Kasumi-1 (cell line): ENCODE measurements at regions not wholly inside any gene's neighbourhood (a gene's known extent, or its start where the extent isn't known, plus 50 kb on each side); places are given as distances from the start of the nearest gene placed in this dataset.
A peak's percentile ranks its signal among the peaks of the same experiment; 100 is the strongest.
"Not testable (repeated sequence)": the region's sequence is repeated elsewhere in the genome, so short reads cannot be mapped to it uniquely, and the experiment has no call there.

Source experiments
- DNase-seq, 2 experiments: peaks; one replicate each; lab custom pipeline; 2025; lab: John Stamatoyannopoulos, UW

DNA sequence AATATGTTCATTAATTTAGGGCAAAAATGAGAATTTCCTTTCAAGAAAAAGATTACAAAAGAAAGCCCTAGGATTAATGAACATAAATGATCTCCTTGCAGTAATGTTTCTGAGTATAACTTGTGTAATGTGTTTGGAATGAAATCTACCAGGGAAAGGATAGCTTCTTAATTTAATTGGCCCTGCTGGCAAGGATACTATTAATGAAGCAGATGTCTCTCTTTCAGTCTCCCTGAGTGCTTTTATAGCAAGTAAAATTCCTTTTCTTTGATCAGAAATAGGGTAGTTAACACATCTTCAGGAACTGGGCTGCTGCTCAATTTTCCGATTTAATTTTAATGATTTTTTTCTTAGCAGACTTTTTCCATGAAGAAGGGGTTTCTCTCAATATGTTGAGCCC, 379.4 kb upstream of the PDE3A start:
- no peak for DNase-seq

- DNase-seq: no peak
These were observed 377.2 kb upstream of the PDE3A start for GRCh38 chr12:19991146-19991545.

- no peak for DNase-seq
These were observed 376.0 kb upstream of the PDE3A start for GRCh38 chr12:19992311-19992710.

DNA sequence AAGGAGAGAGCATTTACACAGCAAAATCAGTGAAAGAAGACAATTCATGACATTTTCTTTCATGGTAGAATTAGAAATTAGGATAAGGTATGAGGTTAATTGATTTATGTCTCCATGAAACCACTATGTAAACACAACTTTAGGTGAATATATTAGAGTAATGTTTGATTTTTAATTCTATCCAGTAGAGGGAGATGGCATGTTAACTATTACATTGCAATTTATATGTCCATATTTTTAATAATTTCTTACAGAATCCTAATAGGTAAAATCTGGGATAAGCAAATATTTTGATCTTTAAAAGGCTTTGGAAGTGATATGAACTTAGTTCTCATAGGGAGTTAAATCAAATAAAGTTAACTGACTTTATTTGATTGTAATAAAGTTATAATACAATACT, 373.4 kb upstream of the PDE3A start:
- no peak for DNase-seq

- no peak for DNase-seq
These were observed 370.5 kb upstream of the PDE3A start for GRCh38 chr12:19997656-19998400.

- DNase-seq: no peak
These were observed 369.9 kb upstream of the PDE3A start for GRCh38 chr12:19998411-19998810.

- DNase-seq: no peak
These were observed 369.2 kb upstream of the PDE3A start for GRCh38 chr12:19998961-19999804.

DNA sequence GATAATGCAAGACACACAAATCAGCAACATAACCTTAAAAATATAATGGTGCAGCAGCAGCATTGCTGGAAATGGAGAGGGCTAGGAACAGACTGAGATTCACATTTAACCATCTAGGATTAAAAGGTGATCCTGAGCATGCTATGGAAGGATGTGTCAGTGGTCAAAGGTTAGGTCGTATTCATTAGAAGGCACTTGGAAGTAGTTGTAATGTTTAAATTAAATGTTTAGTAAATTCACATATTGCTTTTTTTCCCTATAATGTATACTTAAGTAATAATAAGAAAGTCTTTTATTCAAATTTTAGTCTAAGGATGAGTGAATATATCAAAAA, 368.6 kb upstream of the PDE3A start:
- no peak for DNase-seq

- DNase-seq: no peak
These were observed 368.0 kb upstream of the PDE3A start for GRCh38 chr12:20000229-20000849.

DNA sequence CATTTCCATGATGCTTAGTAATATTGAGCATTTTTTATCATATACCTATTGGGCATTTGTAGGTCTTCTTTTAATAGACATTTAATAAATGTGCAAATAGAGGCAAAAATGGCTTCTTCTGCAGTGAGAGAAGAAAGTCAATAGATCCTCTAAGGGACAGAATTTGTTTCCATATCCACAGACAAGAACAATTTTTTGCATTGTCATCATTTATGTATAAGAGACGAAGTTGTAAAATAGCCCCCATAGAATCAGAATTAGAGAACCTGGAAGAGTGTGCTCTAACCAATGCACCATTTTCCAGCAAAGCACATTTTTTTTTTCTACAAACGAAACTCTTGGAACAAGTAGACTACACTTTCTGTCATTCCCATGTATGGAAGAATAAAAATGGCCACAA, 365.1 kb upstream of the PDE3A start:
- no peak for DNase-seq

GRCh38 chr12:20004952-20005351, 363.4 kb upstream of the PDE3A start:
- DNase-seq: peak in 1 of 2 experiments; percentile 17

GRCh38 chr12:20006871-20007730, 361.2 kb upstream of the PDE3A start:
- no peak for DNase-seq

GRCh38 chr12:20009965-20010364, 358.4 kb upstream of the PDE3A start:
- not testable (repeated sequence) for DNase-seq

DNA sequence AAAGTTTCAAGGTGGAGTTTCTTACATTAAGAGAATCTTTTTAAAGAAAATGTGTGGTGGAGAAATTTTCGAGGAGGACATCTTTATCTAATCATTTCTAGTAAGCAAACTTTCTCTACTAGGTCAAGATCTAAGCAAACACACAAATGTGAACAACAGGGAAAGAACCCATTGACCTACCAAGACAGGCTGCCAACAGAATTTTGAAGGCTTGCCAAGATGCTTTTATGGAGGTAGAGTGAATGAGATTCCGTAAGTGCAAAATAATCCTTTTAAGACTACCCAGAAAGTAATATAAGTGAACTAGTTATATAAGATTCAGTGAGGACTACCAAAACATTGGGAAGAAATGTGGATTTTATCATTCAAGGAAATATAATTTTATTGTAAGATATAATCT, 357.1 kb upstream of the PDE3A start:
- DNase-seq: no peak

DNA sequence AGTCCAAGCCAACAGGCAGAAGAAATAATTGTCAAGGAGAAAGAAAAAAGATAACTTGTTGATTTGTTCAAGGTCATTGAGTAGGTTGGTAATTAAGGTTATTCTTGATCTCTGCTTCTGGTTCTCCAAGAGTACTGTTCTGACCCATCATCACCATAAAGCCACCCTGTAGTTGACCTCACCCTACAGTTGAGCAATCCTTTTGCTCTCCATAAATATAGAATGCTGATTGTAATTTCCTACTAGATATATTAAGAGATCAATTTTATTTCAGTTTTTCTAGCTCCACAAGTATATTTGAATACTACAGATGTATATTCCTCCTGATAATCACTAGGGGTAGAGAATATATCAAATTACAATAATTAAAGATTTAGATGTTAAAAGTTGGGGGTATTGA, 350.5 kb upstream of the PDE3A start:
- DNase-seq: no peak

DNA sequence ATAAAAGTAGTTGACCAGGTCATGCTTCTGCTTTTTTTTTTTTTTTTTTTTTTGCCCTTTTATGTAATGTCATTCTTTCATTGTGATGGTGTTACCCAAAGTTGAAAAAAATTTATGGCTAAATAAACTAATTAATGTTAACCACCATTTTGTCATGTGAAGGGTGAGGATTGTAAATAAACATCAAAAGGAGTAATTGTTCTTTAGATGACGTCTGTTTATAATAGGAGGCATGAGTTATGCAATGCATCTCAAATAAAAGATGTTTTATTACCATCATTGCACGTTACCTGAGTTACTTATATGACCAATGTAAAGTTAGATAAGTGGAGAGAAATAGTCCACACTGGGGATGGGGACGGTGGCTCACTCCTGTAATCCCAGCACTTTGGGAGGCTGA, 349.9 kb upstream of the PDE3A start:
- DNase-seq: no peak

DNA sequence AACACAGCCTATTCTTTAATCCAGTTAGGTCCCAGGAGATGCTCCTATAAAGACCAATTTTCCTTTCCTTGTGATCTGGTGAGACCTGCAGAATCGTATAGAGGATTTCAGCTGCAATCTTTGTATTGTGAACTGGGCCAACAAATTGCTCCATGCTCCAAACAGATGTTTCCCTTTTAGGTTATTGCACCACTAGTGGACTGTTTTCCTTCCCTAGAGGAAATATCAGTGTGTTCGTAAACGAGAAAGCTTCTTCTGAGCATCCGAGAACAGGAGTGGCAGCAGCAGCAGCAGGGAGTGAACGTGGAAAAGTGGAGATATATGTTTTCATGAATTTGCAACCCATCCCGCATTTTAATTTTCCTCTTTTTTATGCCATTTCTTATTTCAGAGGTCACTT, 344.1 kb upstream of the PDE3A start:
- DNase-seq: peak; percentile 88 to 90

DNA sequence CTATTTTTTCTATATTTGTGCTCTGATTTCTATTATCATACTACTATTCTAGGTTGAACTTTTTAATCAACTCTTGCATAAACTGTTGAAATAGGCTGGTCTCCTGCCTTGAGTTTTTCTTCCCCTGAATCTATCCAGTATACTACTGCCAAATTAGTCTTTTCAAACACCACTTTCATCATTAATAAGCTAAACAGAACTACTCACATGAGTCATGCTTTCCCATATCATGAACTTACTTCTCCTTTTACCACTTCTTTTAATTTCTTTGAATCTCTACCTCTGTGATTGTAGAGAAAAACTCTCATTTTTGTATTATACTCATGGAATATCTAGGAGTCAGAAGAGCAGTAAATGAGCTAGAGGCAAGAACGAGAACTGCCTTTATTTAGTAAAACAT, 340.3 kb upstream of the PDE3A start:
- peak; percentile 46 to 62 for DNase-seq

DNA sequence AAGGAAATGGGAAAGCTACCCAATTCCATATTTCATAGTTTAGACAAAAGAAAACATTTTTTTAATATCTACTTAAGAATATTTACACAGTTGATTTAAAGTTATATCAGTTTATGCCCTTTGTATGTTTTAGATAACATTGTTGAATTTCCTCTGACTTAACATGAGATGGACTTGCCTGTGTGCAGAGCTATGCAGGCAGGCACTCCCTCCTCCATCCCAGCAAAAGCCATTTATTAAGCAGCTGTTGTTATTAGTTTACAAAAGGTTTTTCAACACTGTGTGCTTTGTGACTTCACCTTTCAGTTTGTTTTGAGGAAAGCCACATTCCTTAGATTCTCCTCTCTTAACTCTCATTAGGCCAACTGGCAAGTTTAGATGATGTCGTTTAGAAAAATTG, 337.5 kb upstream of the PDE3A start:
- DNase-seq: no peak

DNA sequence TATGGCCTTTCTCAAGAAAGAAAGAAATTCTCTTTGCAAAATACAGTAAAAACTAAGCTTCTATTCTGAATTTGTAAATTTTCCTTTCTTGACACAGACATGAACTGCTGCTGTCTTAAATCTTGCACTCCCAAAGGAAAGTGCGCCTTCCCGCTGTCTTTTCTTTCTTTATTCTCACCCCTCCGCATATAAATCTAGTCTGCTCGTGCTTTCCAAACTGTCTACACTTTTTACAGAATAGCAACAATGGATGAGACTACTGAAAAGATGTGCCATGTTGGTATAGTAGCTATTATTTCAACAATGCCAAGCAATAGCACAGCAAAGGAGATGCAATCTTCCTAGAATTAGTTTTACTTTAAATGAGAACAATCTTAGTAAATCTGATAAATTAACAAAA, 328.8 kb upstream of the PDE3A start:
- DNase-seq: no peak

DNA sequence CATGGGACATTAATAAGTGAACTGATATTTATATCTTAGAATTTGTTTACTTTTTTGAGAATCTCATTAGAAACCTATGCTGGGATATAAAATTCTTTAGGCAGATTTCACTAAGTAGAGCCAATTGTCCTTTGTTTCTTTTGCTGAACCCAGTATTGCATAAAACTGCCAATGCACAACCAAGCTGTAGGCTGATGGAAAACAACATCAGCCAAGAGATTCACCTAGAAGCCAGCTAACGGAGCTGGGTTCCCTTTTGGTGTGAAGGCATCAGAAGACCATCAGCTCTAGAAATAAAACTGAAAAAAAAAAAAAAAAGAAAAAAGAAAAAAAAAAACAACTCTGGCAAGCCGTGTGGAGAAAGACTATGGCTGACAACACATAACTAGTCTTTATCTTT, 328.2 kb upstream of the PDE3A start:
- DNase-seq: no peak

DNA sequence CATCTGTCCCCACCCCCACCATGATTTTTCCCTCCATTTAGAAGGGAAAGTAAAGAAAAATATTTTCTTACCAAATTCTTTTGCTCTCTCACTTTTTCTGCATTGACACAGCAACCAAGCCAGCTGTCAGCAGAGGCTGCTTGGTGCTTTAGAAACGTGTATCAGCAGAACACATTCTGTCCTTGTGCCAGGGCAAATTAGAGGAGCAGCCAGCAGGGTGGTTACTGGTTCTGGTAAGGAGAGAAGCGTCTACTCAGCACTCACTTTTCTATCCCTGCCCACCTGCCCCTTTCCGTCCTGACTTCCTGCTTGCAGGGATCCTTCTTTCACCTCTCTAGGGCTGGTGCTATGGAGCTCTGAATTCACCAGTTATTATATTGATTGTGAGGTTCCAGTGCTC, 327.5 kb upstream of the PDE3A start:
- no peak for DNase-seq
